A673 (cell line): ENCODE measurements at regions not wholly inside any gene's neighbourhood (a gene's known extent, or its start where the extent isn't known, plus 50 kb on each side); places are given as distances from the start of the nearest gene placed in this dataset.

Experiments
- BruUV-seq: library from RNA; stranded (reverse); fragments of 400-500 nt; replicated peaks from 2 replicates; lab custom pipeline; 2021; lab: Mats Ljungman, UMichigan
- CTCF ChIA-PET: fragments of 300-600 bp; sonication (Branson Sonifier 250); formaldehyde crosslinking; loops from one replicate; lab custom pipeline; 2022; ENCODE audit warnings: antibody characterized with exemption; lab: Charles Lee
- POLR2A ChIA-PET: fragments of 300-600 bp; sonication (Branson Sonifier 250); formaldehyde crosslinking; loops from one replicate; lab custom pipeline; 2022; ENCODE audit warnings: antibody characterized with exemption; ENCODE audit not compliant: low non-redundant PET; lab: Charles Lee
- DNase-seq: peaks from one replicate; pipeline ENCODE4 v3.0.0-alpha.2; 2015; ENCODE audit warnings: low spot score
- H3K27ac ChIP-seq: fragments of 200-600 bp; sonication (generic); 2 replicates; pipeline ENCODE4 v1.5.1; 2016; ENCODE audit warnings: mixed run types, low read depth, mild to moderate bottlenecking, mixed read lengths, antibody characterized with exemption, low read length; ENCODE audit not compliant: poor library complexity, severe bottlenecking
- H3K27me3 ChIP-seq: fragments of 200-600 bp; sonication (generic); replicated peaks from 2 replicates; pipeline ENCODE4 v1.6.1; 2017; ENCODE audit warnings: mixed run types, low read depth, mild to moderate bottlenecking, mixed read lengths, antibody characterized with exemption, low read length; ENCODE audit not compliant: insufficient read depth, poor library complexity
- H3K36me3 ChIP-seq: fragments of 200-600 bp; sonication (generic); 2 replicates; pipeline ENCODE4 v1.6.1; 2016; ENCODE audit warnings: mixed run types, mild to moderate bottlenecking, mixed read lengths, antibody characterized with exemption, low read length; ENCODE audit not compliant: insufficient read depth, poor library complexity, severe bottlenecking
- H3K4me1 ChIP-seq: fragments of 200-600 bp; sonication (generic); 2 replicates; pipeline ENCODE4 v1.6.1; 2017; ENCODE audit warnings: mixed run types, mild to moderate bottlenecking, mixed read lengths, antibody characterized with exemption, low read length; ENCODE audit not compliant: insufficient read depth, poor library complexity, severe bottlenecking
- H3K4me3 ChIP-seq: fragments of 200-600 bp; sonication (generic); 2 replicates; pipeline ENCODE4 v1.5.1; 2016; ENCODE audit warnings: low read depth, mixed run types, mild to moderate bottlenecking, mixed read lengths, low read length; ENCODE audit not compliant: poor library complexity, severe bottlenecking
- H3K9me3 ChIP-seq: fragments of 200-600 bp; sonication (generic); 2 replicates; pipeline ENCODE4 v1.6.1; 2016; ENCODE audit warnings: mixed run types, low read depth, mild to moderate bottlenecking, mixed read lengths, antibody characterized with exemption, low read length; ENCODE audit not compliant: poor library complexity, severe bottlenecking
- EZH2 ChIP-seq: fragments of 200-600 bp; sonication (generic); IDR thresholded peaks from 2 replicates; pipeline ENCODE4 v1.6.1; 2017; ENCODE audit warnings: borderline replicate concordance, low read depth, mild to moderate bottlenecking, mixed read lengths, antibody characterized with exemption, low read length; ENCODE audit not compliant: poor library complexity, severe bottlenecking
- intact Hi-C: fragments of 100-400 bp; cut with micrococcal nuclease; formaldehyde crosslinking; loops from one replicate; pipeline ENCODE4 v1.10.0; 2022; ENCODE audit not compliant: unreplicated experiment
- TF ChIP-seq, protein P1 (sequence below): fragments of 300-800, 200-600 bp; sonication (generic); conservative IDR thresholded peaks from 2 replicates; pipeline ENCODE4 v1.5.1; 2017; ENCODE audit warnings: low read depth, mild to moderate bottlenecking, antibody characterized with exemption, low read length, moderate library complexity, mixed read lengths

DNA sequence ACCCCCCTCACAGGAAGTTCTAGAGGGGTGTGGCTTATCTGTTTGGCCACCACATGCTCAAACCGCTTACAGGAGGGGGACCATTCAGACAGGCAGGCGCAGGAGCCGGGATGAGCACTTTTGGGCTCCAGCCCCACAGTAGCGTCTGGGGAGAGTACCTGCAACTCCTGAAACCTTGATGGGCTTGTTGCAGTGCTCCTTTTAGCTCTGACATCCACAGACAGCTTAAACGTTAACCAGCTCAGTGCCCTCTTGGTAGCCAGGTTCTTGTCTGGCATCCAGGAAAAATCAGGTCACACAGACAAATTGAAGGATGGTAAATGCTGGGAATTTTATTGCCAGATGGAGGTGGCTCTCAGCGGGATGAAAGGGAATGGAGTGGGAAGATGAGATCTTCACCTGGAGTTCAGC is 326.3 kb downstream of the ETS1 start:
- no peak overlapping the region for H3K27ac ChIP-seq
- no peaks in the 10 kb centered on the region for H3K4me1 ChIP-seq
- DNase-seq = no peak
- H3K27me3 ChIP-seq = peaks cover 14% of the 10 kb centered on the region
- no peak for TF ChIP-seq EZH2
- TF ChIP-seq, protein P1, sequence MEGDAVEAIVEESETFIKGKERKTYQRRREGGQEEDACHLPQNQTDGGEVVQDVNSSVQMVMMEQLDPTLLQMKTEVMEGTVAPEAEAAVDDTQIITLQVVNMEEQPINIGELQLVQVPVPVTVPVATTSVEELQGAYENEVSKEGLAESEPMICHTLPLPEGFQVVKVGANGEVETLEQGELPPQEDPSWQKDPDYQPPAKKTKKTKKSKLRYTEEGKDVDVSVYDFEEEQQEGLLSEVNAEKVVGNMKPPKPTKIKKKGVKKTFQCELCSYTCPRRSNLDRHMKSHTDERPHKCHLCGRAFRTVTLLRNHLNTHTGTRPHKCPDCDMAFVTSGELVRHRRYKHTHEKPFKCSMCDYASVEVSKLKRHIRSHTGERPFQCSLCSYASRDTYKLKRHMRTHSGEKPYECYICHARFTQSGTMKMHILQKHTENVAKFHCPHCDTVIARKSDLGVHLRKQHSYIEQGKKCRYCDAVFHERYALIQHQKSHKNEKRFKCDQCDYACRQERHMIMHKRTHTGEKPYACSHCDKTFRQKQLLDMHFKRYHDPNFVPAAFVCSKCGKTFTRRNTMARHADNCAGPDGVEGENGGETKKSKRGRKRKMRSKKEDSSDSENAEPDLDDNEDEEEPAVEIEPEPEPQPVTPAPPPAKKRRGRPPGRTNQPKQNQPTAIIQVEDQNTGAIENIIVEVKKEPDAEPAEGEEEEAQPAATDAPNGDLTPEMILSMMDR = no peak
- BruUV-seq = no TSS peak
- no peak overlapping the region for H3K4me3 ChIP-seq
- ChIA-PET POLR2A (no interaction called here), CTCF (no interaction called here)
- H3K36me3 ChIP-seq = no peaks in the 10 kb centered on the region
- intact Hi-C loops = no loop called here
- no peaks in the 10 kb centered on the region for H3K9me3 ChIP-seq

DNA sequence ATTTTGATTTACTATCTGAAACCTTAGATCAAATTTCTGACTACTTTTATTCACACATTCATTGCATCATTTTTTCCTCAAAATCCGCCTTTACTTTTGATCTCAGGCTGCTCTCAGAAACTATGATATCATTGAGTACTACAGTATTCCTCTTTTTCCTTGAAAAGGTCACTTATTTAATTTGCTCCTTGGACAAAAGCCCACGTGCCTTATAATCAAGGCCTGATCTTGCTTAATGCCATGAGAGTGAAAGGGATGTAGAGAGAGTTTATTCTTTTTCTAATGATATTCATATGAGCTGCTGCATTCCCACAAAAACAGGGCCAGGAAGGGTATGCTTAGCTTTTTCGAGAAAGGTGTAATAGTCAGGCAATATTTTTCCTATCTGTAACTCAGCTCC is 327.0 kb downstream of the ETS1 start:
- peaks cover 9% of the 10 kb centered on the region for H3K27me3 ChIP-seq
- no peaks in the 10 kb centered on the region for H3K9me3 ChIP-seq
- no peaks in the 10 kb centered on the region for H3K4me1 ChIP-seq
- no peak for TF ChIP-seq EZH2
- TF ChIP-seq, protein P1 = no peak
- no TSS peak for BruUV-seq
- no peak for DNase-seq
- ChIA-PET CTCF (no interaction called here), POLR2A (interaction anchor here (0.6 kb wide), 1 partner anchor 36 kb away, joined by 6 read pairs; no protein-coding TSS in a partner anchor)
- H3K36me3 ChIP-seq = no peaks in the 10 kb centered on the region
- intact Hi-C loops = no loop called here
- no peak overlapping the region for H3K4me3 ChIP-seq
- H3K27ac ChIP-seq = no peak overlapping the region

DNA sequence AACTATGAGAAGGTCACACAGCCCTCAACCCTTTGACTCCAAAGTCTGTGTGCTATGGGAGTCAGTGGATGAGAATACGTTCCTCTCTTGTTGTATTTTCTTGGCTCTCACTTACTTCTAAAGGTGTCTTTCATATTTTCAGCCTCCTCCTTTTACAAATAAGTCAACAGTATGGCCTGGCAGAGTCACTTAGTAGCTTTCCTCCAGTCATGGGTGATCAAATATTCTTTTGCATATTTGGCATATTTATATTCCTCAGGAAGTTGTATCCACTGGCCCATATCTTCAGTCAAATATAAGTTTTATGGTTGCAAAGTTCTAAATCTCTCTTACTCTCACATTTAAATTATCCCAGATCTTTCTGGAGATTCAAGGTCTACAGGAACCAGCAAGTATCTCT is 327.5 kb downstream of the ETS1 start:
- ChIA-PET POLR2A (interaction anchor here (0.6 kb wide), 1 partner anchor 37 kb away, joined by 6 read pairs; no protein-coding TSS in a partner anchor), CTCF (no interaction called here)
- intact Hi-C loops = no loop called here
- no peak for DNase-seq
- TF ChIP-seq EZH2 = no peak
- TF ChIP-seq, protein P1 = no peak
- Histone ChIP-seq H3K27me3 (peaks cover 3% of the 10 kb centered on the region), H3K27ac (no peak overlapping the region), H3K36me3 (no peaks in the 10 kb centered on the region), H3K4me1 (no peaks in the 10 kb centered on the region), H3K9me3 (no peaks in the 10 kb centered on the region), H3K4me3 (no peak overlapping the region)
- no TSS peak for BruUV-seq
